Ovary (tissue), 3 donors: ENCODE measurements at regions not wholly inside any gene's neighbourhood (a gene's known extent, or its start where the extent isn't known, plus 50 kb on each side); places are given as distances from the start of the nearest gene placed in this dataset.

Experiments used
- CTCF ChIP-seq, 3 donors: fragments of 450-650 bp in 2 of 3; fragments of 200-600 bp in 1 of 3; IDR thresholded peaks; one replicate each; pipeline versions ENCODE4 v1.5.1 to v1.8.0; 2016 to 2022; ENCODE audit warnings: antibody characterized with exemption in 3 of 3, mild to moderate bottlenecking in 1 of 3
- EP300 ChIP-seq: sonication (generic); formaldehyde crosslinking; IDR thresholded peaks from one replicate; pipeline ENCODE4 v1.6.1; 2017; ENCODE audit warnings: antibody characterized with exemption
- POLR2A ChIP-seq: fragments of 450-650 bp; IDR thresholded peaks from one replicate; pipeline ENCODE4 v1.6.1; 2017; ENCODE audit warnings: antibody characterized with exemption, mild to moderate bottlenecking, moderate library complexity
- donor health status: DM: no; HTN: no; CAD: no.

GRCh38 chr9:11992866-11993265, 700.3 kb upstream of the TYRP1 start:
- TF ChIP-seq CTCF (IDR thresholded peaks at IDR 0.05) (no peak), POLR2A (no peak), EP300 (no peak)
